SK-N-SH (cell line): ENCODE measurements at regions not wholly inside any gene's neighbourhood (a gene's known extent, or its start where the extent isn't known, plus 50 kb on each side); places are given as distances from the start of the nearest gene placed in this dataset.

Experiments used
- CTCF ChIA-PET: fragments of 300-600, 350-600 bp; formaldehyde crosslinking; extraction: SDS; loops from one replicate; lab custom pipeline; 2021; lab: Yijun Ruan, JAX
- POLR2A ChIA-PET: fragments of 350-600 bp; sonication (Branson Sonifier 250); formaldehyde crosslinking; extraction: SDS; loops from one replicate; lab custom pipeline; 2020; ENCODE audit warnings: antibody characterized with exemption, inconsistent platforms; lab: Yijun Ruan, JAX
- DNase-seq: peaks from one replicate; pipeline ENCODE4 v3.0.0; 2012
- H2AFZ ChIP-seq: fragments of 200-600 bp; sonication (generic); 2 replicates; pipeline ENCODE4 v1.8.1; 2016; ENCODE audit warnings: antibody characterized with exemption, mild to moderate bottlenecking, low read depth
- H3F3A ChIP-seq: fragments of 200-600 bp; sonication (generic); replicated peaks from 2 replicates; pipeline ENCODE3; 2016; ENCODE audit warnings: antibody characterized with exemption, mild to moderate bottlenecking; ENCODE audit not compliant: insufficient read depth
- H3K27ac ChIP-seq, 2 experiments: fragments of 200-500 bp in 1 of 2; fragments of 200-600 bp in 1 of 2; sonication (Bioruptor generic) in 1 of 2; sonication (generic), shearing (Covaris generic) in 1 of 2; 2 replicates each; pipeline versions ENCODE4 v1.5.1 to v1.6.1; 2014 to 2016; ENCODE audit warnings: low read depth in 2 of 2, inconsistent platforms in 1 of 2, low read length in 1 of 2, mild to moderate bottlenecking in 1 of 2, mixed read lengths in 1 of 2
- H3K27me3 ChIP-seq: fragments of 200-600 bp; sonication (generic), shearing (Covaris generic); 2 replicates; pipeline ENCODE4 v1.6.1; 2016; ENCODE audit warnings: mixed run types; ENCODE audit not compliant: insufficient read depth
- H3K36me3 ChIP-seq, 2 experiments: fragments of 200-500 bp in 1 of 2; fragments of 200-600 bp in 1 of 2; sonication (Bioruptor generic) in 1 of 2; sonication (generic) in 1 of 2; replicated peaks in 1 of 2; 2 replicates each; pipeline versions ENCODE3 to v1.5.1; 2014 to 2016; ENCODE audit warnings: low read length in 1 of 2, mild to moderate bottlenecking in 1 of 2; ENCODE audit not compliant: insufficient read depth in 2 of 2, control insufficient read depth in 1 of 2
- H3K4me1 ChIP-seq, 2 experiments: fragments of 200-500 bp in 1 of 2; fragments of 200-600 bp in 1 of 2; sonication (Bioruptor generic) in 1 of 2; sonication (generic), shearing (Covaris generic) in 1 of 2; 2 replicates each; pipeline versions ENCODE4 v1.5.1 to v1.6.1; 2014 to 2016; ENCODE audit warnings: low read depth in 1 of 2, low read length in 1 of 2, mixed run types in 1 of 2; ENCODE audit not compliant: insufficient read depth in 2 of 2, control insufficient read depth in 1 of 2
- H3K4me2 ChIP-seq: fragments of 200-600 bp; sonication (generic), shearing (Covaris generic); 2 replicates; pipeline ENCODE4 v1.6.1; 2017; ENCODE audit warnings: mixed run types
- H3K4me3 ChIP-seq, 2 experiments: fragments of 200-500 bp in 1 of 2; fragments of 200-600 bp in 1 of 2; sonication (Bioruptor generic) in 1 of 2; sonication (generic), shearing (Covaris generic) in 1 of 2; 2 replicates each; pipeline versions ENCODE4 v1.5.1 to v1.8.1; 2014 to 2016; ENCODE audit warnings: low read depth in 2 of 2, inconsistent platforms in 1 of 2, low read length in 1 of 2, mild to moderate bottlenecking in 1 of 2, mixed read lengths in 1 of 2, moderate library complexity in 1 of 2
- H3K79me2 ChIP-seq: fragments of 200-600 bp; sonication (generic); 2 replicates; pipeline ENCODE4 v1.8.1; 2017; ENCODE audit warnings: mild to moderate bottlenecking; ENCODE audit not compliant: insufficient read depth
- H3K9ac ChIP-seq: fragments of 200-600 bp; sonication (generic); 2 replicates; pipeline ENCODE4 v1.6.1; 2017; ENCODE audit warnings: mixed run types
- H3K9me2 ChIP-seq: fragments of 200-600 bp; sonication (generic); 2 replicates; pipeline ENCODE4 v1.6.1; 2017; ENCODE audit warnings: mixed run types
- H3K9me3 ChIP-seq: fragments of 200-600 bp; sonication (generic); 2 replicates; pipeline ENCODE4 v1.6.1; 2017; ENCODE audit warnings: mixed run types, mild to moderate bottlenecking, moderate library complexity
- H4K20me1 ChIP-seq: fragments of 200-600 bp; sonication (generic); 2 replicates; pipeline ENCODE4 v1.6.1; 2017; ENCODE audit warnings: mild to moderate bottlenecking, mixed run types; ENCODE audit not compliant: insufficient read depth
- CHD2 ChIP-seq: fragments of 150-350 bp; IDR thresholded peaks from 2 replicates; pipeline ENCODE4 v1.6.1; 2018; ENCODE audit warnings: low read length; ENCODE audit not compliant: partially characterized antibody
- ELF1 ChIP-seq: IDR thresholded peaks from 2 replicates; pipeline ENCODE4 v1.4.0; 2012
- EP300 ChIP-seq, 2 experiments: IDR thresholded peaks; 2 replicates each; pipeline versions ENCODE4 v1.4.0 to v1.6.1; 2012; ENCODE audit warnings: borderline replicate concordance in 1 of 2, low read depth in 1 of 2, low read length in 1 of 2
- GABPA ChIP-seq: IDR thresholded peaks from 2 replicates; pipeline ENCODE4 v1.4.0; 2012; ENCODE audit warnings: low read depth, mild to moderate bottlenecking
- MEF2A ChIP-seq: IDR thresholded peaks from 2 replicates; pipeline ENCODE4 v1.4.0; 2012; ENCODE audit warnings: low read depth, borderline replicate concordance
- NFIC ChIP-seq: IDR thresholded peaks from 2 replicates; pipeline ENCODE4 v1.4.0; 2012; ENCODE audit warnings: borderline replicate concordance
- NRF1 ChIP-seq: IDR thresholded peaks from 2 replicates; pipeline ENCODE4 v1.6.1; 2012; ENCODE audit warnings: low read depth, mild to moderate bottlenecking, low read length
- RAD21 ChIP-seq: IDR thresholded peaks from 2 replicates; pipeline ENCODE4 v1.6.1; 2012; ENCODE audit warnings: mild to moderate bottlenecking, low read length
- RCOR1 ChIP-seq: fragments of 150-350 bp; IDR thresholded peaks from 2 replicates; pipeline ENCODE4 v1.6.1; 2017; ENCODE audit warnings: antibody characterized with exemption, low read length
- REST ChIP-seq: IDR thresholded peaks from 2 replicates; pipeline ENCODE4 v1.6.1; 2012; ENCODE audit warnings: mild to moderate bottlenecking, low read depth, low read length, moderate library complexity
- RFX5 ChIP-seq: IDR thresholded peaks from 2 replicates; pipeline ENCODE4 v1.6.1; 2012; ENCODE audit warnings: mild to moderate bottlenecking, improper control_type of control experiment, low read length
- RXRA ChIP-seq: IDR thresholded peaks from 2 replicates; pipeline ENCODE4 v1.4.0; 2012; ENCODE audit warnings: low read depth, mild to moderate bottlenecking, borderline replicate concordance
- SIN3A ChIP-seq: IDR thresholded peaks from 2 replicates; pipeline ENCODE4 v1.6.1; 2012; ENCODE audit warnings: low read depth, mild to moderate bottlenecking, low read length, moderate library complexity, borderline replicate concordance
- SMC3 ChIP-seq: IDR thresholded peaks from 2 replicates; pipeline ENCODE4 v1.6.1; 2012; ENCODE audit warnings: low read depth, low read length, improper control_type of control experiment
- YY1 ChIP-seq: IDR thresholded peaks from 2 replicates; pipeline ENCODE4 v1.4.0; 2012; ENCODE audit warnings: low read depth, mild to moderate bottlenecking
- ZBTB33 ChIP-seq: IDR thresholded peaks from 2 replicates; pipeline ENCODE4 v1.4.0; 2012; ENCODE audit warnings: low read depth, borderline replicate concordance
- WGBS: methylation state at CpG from one replicate; pipeline ENCODE4 v1.1.6; 2017; ENCODE audit warnings: low lambda C conversion rate; 5-methylcytosine and 5-hydroxymethylcytosine counted together
- TF ChIP-seq, protein P1 (sequence below): fragments of 150-350 bp; IDR thresholded peaks from 2 replicates; pipeline ENCODE4 v1.6.1; 2016; ENCODE audit warnings: mild to moderate bottlenecking, low read depth, low read length

DNA sequence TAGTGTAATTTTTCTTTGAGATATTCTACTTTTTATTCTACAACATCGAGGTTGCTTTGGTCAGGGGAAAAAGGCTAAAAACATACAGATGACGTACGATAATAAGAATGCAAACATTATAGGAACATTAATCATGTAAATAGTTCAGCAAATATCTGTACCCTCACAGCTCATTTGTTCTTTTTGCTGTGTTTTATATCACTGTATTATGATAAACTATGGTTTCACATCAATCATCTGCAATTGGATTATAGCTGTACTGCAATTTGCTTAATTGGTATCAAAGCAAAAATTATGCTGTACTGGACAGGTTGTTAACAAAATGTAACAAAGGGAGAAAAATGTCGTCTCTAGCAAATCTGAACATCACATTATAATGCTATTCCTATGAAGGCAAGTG is 597.1 kb downstream of the EPHA7 start:
- POLR2A ChIA-PET = no interaction called here
- no peak for DNase-seq
- Histone ChIP-seq H4K20me1 (no peaks in the 10 kb centered on the region), H3K9ac (no peak overlapping the region), H3K9me3 (no peaks in the 10 kb centered on the region), H3K36me3 (no peaks in the 10 kb centered on the region), H3K4me1 (no peaks in the 10 kb centered on the region), H3K4me3 (no peak overlapping the region), H3K79me2 (no peaks in the 10 kb centered on the region), H3K4me2 (no peak overlapping the region), H3K27ac (no peak overlapping the region), H3F3A (no peaks in the 10 kb centered on the region), H3K9me2 (no peaks in the 10 kb centered on the region), H3K27me3 (no peaks in the 10 kb centered on the region), H2AFZ (no peak overlapping the region)
- CTCF ChIA-PET = interaction anchor here (4.3 kb wide), 1 partner anchor 11 kb away, joined by 17 read pairs; no protein-coding TSS in a partner anchor
- WGBS = 10% methylated on average over 4 of the region's 4 CpGs
- TF ChIP-seq NFIC (no peak), REST (no peak), RCOR1 (no peak), RFX5 (no peak), SMC3 (no peak), SIN3A (no peak), NRF1 (no peak), MEF2A (no peak), RXRA (no peak), GABPA (no peak), ZBTB33 (no peak), EP300 (IDR thresholded peaks at IDR 0.05; ENCODE audit: borderline replicate concordance in 1 of 2, low read depth in 1 of 2, low read length in 1 of 2) (no peak), YY1 (no peak), CHD2 (no peak), RAD21 (no peak), ELF1 (no peak)
- TF ChIP-seq, protein P1, sequence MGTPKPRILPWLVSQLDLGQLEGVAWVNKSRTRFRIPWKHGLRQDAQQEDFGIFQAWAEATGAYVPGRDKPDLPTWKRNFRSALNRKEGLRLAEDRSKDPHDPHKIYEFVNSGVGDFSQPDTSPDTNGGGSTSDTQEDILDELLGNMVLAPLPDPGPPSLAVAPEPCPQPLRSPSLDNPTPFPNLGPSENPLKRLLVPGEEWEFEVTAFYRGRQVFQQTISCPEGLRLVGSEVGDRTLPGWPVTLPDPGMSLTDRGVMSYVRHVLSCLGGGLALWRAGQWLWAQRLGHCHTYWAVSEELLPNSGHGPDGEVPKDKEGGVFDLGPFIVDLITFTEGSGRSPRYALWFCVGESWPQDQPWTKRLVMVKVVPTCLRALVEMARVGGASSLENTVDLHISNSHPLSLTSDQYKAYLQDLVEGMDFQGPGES = no peak
- TF ChIP-seq, all 33 proteins: peak for 0
